ENCODE measurements at regions not wholly inside any gene's neighbourhood (a gene's known extent, or its start where the extent isn't known, plus 50 kb on each side); places are given as distances from the start of the nearest gene placed in this dataset.

DNA sequence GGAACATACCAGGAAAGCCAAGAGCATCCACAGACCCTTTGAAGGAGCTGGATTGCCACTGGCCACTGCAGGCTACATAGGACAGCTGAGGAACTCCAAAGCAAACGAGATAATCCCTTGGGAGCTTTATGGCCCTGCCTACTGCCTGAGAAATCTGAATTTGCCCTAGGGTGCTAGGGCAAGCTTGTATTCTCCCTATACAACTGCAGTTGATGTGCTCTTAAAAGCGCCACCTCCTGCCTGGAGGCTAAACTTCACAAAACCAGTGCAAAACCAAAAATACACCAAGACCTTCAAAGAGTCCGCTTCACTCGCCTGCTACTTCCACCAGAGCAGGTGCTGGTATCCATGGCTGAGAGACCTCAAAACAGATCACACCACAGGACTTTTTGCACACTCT lies 99.6 kb upstream of the KRR1 start:
- H3K79me2 ChIP-seq (ENCODE audit: low read depth), result no peaks in the 10 kb centered on the region
- no peak overlapping the region for H3K4me3 ChIP-seq
- no peaks in the 10 kb centered on the region for H3K27me3 ChIP-seq
- H3K9me3 ChIP-seq (ENCODE audit: low read depth), result no peaks in the 10 kb centered on the region
- no peak overlapping the region for H3K27ac ChIP-seq
- H3K27me3 Mint-ChIP-seq (ENCODE audit: insufficient read depth, low read depth), result no peaks in the 10 kb centered on the region
- H3F3A ChIP-seq (ENCODE audit: low read depth), result no peaks in the 10 kb centered on the region
- peak overlapping the region; percentile 22 for H2AFZ ChIP-seq (replicated peaks)
- H3K36me3 Mint-ChIP-seq, result no peaks in the 10 kb centered on the region
- H3K4me2 ChIP-seq, result no peak overlapping the region
- no peak overlapping the region for H3K4me3 Mint-ChIP-seq
- DNase-seq (ENCODE audit: low spot score), result no peak
- H3K27ac Mint-ChIP-seq, result no peak overlapping the region
- no peaks in the 10 kb centered on the region for H3K36me3 ChIP-seq
- H3K4me1 Mint-ChIP-seq, result peaks cover 14% of the 10 kb centered on the region
- H3K4me1 ChIP-seq, result no peaks in the 10 kb centered on the region
- H4K20me1 ChIP-seq (ENCODE audit: low read depth), result no peaks in the 10 kb centered on the region
- H3K9me3 Mint-ChIP-seq, result peaks cover 21% of the 10 kb centered on the region
- TF ChIP-seq EZH2 (IDR thresholded peaks at IDR 0.05) (no peak), CTCF (IDR thresholded peaks at IDR 0.05) (no peak), EZH2phosphoT487 (IDR thresholded peaks at IDR 0.05) (no peak)
- H3K9ac ChIP-seq, result no peak overlapping the region

GRCh38 chr12:75606956-75607355 lies 95.5 kb upstream of the KRR1 start:
- no peak overlapping the region for H3K27ac ChIP-seq
- no peaks in the 10 kb centered on the region for H3F3A ChIP-seq (ENCODE audit: low read depth)

DNA sequence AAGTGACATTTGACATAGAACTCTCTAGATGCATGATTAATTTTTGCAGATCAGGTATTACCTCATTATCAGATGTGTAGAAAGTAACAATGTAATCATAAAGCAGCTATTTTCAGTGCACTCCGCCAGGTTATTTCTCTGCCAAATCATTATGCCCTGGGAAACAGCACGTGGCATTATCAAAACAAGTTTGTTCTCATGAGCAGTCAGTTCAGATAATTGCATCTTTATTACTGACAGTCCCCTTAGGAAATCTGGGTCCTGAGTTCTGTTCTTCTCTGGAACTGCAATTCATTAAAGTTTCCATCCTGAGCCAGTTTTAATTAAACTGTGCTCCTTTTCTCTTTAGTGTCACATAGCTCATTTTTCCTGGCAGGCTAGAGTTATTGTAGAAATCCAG lies 94.7 kb upstream of the KRR1 start:
- H3K79me2 ChIP-seq (ENCODE audit: low read depth), result no peaks in the 10 kb centered on the region
- TF ChIP-seq EZH2 (IDR thresholded peaks at IDR 0.05) (no peak), EZH2phosphoT487 (IDR thresholded peaks at IDR 0.05) (no peak), CTCF (IDR thresholded peaks at IDR 0.05) (no peak)
- H3K9me3 ChIP-seq (ENCODE audit: low read depth), result no peaks in the 10 kb centered on the region
- Mint-ChIP-seq H3K4me1 (peaks cover 15% of the 10 kb centered on the region), H3K27ac (no peak overlapping the region), H3K4me3 (no peak overlapping the region), H3K36me3 (no peaks in the 10 kb centered on the region), H3K9me3 (peaks cover 4% of the 10 kb centered on the region), H3K27me3 (ENCODE audit: insufficient read depth, low read depth) (peaks cover 2% of the 10 kb centered on the region)
- no peak overlapping the region for H2AFZ ChIP-seq (replicated peaks)
- no peaks in the 10 kb centered on the region for H3K36me3 ChIP-seq
- DNase-seq (ENCODE audit: low spot score), result no peak
- no peak overlapping the region for H3K4me2 ChIP-seq
- no peaks in the 10 kb centered on the region for H3F3A ChIP-seq (ENCODE audit: low read depth)
- H3K4me1 ChIP-seq, result no peaks in the 10 kb centered on the region
- no peak overlapping the region for H3K9ac ChIP-seq
- H4K20me1 ChIP-seq (ENCODE audit: low read depth), result no peaks in the 10 kb centered on the region
- H3K27me3 ChIP-seq, result no peaks in the 10 kb centered on the region
- no peak overlapping the region for H3K4me3 ChIP-seq
- no peak overlapping the region for H3K27ac ChIP-seq

More at GRCh38 chr12:75606956-75607355, 95.5 kb upstream of the KRR1 start:
- Mint-ChIP-seq H3K4me1 (peaks cover 15% of the 10 kb centered on the region), H3K27me3 (ENCODE audit: insufficient read depth, low read depth) (peaks cover 2% of the 10 kb centered on the region), H3K4me3 (no peak overlapping the region), H3K27ac (no peak overlapping the region), H3K36me3 (no peaks in the 10 kb centered on the region), H3K9me3 (peaks cover 6% of the 10 kb centered on the region)
- H4K20me1 ChIP-seq (ENCODE audit: low read depth), result no peaks in the 10 kb centered on the region
- no peak for TF ChIP-seq EZH2phosphoT487 (IDR thresholded peaks at IDR 0.05)
- no peak for TF ChIP-seq EZH2 (IDR thresholded peaks at IDR 0.05)
- TF ChIP-seq CTCF (IDR thresholded peaks at IDR 0.05), result no peak
- no peaks in the 10 kb centered on the region for H3K79me2 ChIP-seq (ENCODE audit: low read depth)
- H3K4me2 ChIP-seq, result no peak overlapping the region
- H3K9me3 ChIP-seq (ENCODE audit: low read depth), result no peaks in the 10 kb centered on the region
- no peak overlapping the region for H2AFZ ChIP-seq (replicated peaks)
- no peaks in the 10 kb centered on the region for H3K4me1 ChIP-seq
- no peak overlapping the region for H3K9ac ChIP-seq
- no peaks in the 10 kb centered on the region for H3K27me3 ChIP-seq
- H3K36me3 ChIP-seq, result no peaks in the 10 kb centered on the region
- no peak overlapping the region for H3K4me3 ChIP-seq
- DNase-seq (ENCODE audit: low spot score), result no peak
